AG08396 (cell line): ENCODE measurements at regions not wholly inside any gene's neighbourhood (a gene's known extent, or its start where the extent isn't known, plus 50 kb on each side); places are given as distances from the start of the nearest gene placed in this dataset.

Experiments
- DNase-seq: peaks from one replicate; pipeline ENCODE4 v3.0.0; 2012; ENCODE audit warnings: low spot score, mixed read lengths

DNA sequence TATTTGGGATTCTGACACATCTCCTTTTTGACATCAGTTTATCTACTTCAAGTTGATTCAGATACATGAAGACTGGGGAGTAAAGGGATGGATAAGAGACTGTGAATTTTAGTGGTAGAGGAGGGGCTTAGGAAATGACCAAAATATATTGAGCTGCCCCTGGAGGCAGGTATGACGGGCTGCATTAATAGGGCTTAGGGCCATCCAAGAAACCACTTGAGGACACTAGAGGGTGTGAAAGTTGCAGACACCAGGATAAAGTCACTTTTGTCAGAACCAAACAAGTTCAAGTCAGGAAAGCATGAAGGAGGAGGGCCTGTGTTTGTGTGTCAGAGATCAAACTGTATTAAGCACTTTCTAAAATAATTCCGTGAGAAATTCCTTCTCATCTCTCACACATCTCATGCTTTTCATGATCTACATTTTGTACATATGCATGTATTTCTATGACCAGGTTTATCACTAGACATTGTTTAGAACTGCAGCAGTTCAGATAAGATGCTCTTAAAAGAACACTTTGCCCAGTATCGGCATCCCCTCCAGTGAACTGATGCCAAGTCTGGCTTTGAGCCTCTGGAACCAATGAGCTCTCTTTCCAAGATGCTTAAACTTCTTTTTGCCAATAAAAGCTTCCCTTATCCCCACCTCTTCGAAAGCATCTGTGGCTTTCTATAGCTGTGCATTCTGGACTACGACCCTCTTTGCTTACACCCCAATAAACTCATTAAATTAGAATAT, 136.9 kb downstream of the SLC38A1 start:
- DNase-seq = no peak

DNA sequence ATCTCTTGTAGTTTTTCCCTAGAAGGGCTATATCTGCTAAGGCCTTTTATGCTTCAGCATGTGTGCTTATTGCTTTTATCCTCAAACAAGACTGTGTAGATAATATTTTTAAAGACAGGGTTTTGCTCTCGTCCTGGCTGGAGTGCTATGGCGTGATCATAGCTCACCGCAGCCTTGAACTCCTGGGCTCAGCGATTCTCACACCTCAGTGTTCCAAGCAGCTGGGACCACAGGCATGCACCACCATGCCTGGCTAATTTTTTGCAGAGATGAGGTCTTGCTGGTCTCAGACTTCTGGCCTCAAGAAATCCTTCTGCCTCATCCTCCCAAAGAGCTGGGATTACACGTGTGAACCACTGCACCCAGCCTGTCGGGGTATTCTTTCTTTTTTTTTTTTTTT, 137.3 kb upstream of the SCAF11 start:
- no peak for DNase-seq

GRCh38 chr12:46126050-46126727, 135.8 kb upstream of the SCAF11 start:
- DNase-seq = no peak

DNA sequence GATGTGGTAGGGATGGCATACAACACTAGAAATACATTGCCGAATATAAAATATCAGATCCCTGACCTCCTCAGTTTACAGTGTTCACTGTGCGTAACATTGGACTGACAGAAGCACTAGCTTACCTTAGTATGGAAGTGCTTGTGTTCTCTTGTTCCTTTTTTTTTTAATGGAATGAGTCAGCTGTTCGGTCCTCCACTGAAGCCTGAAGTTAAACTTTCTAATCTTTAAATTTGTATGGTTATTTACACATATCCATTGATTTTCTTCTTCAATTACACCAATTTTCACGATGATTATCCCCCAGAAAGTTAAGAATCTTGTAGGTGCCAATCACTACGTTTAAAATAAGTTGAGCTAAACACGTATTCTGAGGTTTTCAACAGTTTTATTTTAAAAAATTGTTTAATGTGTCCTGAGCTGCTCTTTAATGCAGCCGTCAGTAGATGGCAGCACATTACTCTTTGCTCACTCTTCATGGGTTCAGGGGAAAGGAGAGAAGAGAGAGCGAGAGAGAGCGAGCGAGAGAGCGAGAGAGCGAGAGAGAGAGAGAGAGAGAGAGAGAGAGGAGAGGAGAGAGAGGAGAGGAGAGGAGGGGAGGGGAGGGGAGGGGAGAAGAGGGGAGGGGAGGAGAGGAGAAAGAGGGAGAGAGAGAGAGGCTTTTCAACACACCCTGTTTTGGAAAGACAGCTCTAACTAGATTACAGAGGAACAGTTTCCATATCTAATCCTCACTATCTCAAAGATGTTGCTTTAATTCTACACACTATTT, 134.7 kb upstream of the SCAF11 start:
- DNase-seq = peak; percentile 75

DNA sequence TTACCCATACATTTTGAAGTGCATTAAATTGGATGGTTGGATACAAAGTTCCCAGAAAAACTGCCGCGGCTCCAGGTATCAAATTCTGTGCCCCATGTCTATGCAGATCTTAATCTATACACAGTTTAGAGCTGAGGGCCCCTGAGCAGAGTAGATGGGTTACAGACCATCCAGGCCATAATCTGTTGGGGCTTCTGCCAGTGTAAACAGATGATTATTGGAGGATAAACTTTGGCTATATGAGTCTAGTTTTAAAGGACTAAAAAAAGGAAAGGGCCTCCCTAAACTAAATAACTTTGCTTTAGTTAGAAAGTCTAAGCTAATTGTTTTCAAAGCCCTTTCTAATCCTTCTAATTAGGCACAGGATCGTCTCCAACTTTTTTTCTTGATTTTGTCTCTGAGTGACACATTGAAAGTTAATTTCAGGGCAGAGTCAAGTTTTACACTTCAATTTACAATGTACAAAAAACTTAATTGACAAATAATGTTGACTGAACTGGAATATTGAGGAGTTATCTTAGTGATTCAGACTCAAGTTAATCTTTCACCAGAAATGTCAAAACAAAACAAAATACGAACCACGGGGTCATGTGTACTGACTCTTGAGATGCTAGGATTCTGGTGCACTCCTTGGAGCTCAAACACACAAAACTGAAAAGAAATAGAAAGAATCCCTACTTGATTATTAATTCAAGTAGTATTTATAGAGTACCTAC, 133.9 kb upstream of the SCAF11 start:
- no peak for DNase-seq

DNA sequence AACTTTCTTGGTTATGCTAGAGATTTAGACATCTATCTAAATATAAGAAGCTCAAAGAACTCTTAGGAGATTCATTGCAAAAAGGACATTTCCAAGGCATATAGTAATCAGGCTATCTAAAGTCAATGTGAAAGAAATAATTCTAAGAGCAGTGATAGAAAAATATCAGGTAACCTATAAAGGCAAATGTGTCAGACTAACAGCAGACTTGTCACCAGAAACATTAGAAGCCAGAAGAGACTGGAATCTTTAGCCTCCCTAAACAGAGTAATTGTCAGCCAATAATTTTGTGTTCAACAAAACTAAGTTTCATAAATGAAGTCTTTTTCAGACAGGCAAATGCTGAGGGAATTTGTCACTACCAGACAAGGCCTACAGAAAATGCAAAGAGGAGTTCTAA, 122.0 kb upstream of the SCAF11 start:
- DNase-seq = no peak

DNA sequence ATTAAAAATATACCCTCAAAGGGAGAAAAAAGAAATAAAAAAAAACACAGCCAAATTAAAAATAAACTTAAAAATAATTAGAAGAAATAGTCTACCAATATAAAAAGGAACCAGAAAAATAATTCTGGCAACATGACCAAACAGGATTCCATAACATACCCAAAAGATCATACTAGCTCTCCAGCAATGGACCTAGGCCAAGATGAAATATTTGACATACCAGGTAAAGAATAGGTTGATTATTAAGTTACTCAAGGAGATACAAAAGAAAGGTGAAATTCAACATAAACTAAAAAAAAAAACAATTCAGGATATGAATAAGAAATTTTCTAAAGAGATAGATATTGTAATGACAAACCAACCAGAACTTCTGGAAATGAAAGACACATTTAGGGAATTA, 121.3 kb upstream of the SCAF11 start:
- no peak for DNase-seq

DNA sequence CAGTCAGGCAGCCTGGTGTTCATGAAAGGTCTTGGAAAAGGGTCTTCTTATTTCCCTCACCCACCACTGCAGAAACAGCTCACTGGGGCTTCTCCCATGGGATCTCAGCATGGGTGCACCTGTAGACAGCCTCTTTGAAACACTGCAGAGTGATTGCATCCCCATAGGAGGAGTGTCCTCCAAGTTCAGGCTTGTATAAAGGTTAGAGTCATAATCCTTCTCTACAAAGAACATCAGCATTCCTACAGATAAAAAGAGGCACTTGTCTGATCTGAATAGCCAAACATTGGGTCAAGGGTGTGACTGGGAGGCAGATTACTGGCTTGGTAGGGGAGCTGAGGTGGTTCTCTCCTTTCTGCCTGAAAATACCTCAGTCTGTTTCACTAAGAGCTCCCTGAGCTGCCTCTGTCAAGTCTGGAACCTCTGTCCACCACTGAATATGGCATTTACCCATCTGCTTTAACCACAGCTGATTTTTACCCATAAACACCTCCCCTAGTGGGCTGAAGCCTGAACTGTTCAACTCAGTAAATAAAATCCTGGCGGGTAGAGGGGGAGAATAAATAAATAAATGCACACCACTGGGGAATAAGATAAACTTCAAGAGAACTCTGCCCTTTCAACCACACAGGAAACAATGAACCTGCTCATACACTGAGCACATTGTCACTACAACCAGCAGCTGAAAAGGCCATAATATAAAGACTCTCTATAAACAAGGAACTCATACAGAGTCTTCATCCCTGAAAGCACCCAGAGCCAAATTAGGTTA, 120.7 kb upstream of the SCAF11 start:
- no peak for DNase-seq

GRCh38 chr12:46110223-46110611, 119.8 kb upstream of the SCAF11 start:
- no peak for DNase-seq

- no peak for DNase-seq
Observed at GRCh38 chr12:46109343-46110222, 119.2 kb upstream of the SCAF11 start.

GRCh38 chr12:46108721-46109120, 118.3 kb upstream of the SCAF11 start:
- no peak for DNase-seq

DNA sequence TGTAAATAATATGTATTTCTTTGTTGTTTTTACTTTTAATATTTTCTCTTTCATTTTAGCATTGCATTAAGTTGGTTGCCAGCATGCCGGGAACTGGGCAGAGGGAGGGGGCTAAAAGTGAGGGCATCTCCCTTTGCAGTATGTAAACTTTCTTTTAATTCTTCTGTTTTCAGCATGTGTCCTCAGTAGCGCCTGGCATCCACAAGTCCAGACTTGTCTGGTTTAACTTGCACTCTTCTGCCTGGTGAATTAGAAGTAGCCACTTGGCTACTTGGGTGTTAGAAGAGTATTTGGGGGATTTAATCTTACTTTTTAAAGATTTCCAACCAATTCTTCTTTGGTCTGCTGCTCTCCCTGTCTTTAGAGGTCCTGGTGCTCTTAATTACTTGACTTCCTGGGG, 117.2 kb upstream of the SCAF11 start:
- no peak for DNase-seq

- DNase-seq = no peak
Observed at GRCh38 chr12:46105735-46106134, 115.4 kb upstream of the SCAF11 start.

- DNase-seq = no peak
Observed at GRCh38 chr12:46103559-46104383, 113.4 kb upstream of the SCAF11 start.

DNA sequence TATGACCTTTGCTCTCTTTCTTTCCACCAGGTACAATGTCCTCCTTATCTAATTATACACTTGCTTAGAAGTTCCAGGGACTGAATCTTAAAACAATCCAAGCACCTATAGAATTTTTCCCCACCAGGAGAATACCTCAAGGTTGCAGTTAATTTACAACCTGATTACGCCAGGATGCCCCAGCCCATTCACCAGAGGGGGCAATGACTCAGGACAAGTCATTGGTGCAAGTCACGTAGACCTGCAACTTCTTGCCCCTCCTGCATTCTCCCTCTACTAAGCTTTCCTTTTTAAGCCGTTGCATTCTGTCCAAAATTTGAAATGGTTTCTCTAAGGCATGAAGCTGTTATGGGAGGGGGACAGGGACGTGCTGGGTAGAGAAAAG, 111.1 kb upstream of the SCAF11 start:
- no peak for DNase-seq

- DNase-seq = no peak
Observed at GRCh38 chr12:46100551-46101484, 110.4 kb upstream of the SCAF11 start.

DNA sequence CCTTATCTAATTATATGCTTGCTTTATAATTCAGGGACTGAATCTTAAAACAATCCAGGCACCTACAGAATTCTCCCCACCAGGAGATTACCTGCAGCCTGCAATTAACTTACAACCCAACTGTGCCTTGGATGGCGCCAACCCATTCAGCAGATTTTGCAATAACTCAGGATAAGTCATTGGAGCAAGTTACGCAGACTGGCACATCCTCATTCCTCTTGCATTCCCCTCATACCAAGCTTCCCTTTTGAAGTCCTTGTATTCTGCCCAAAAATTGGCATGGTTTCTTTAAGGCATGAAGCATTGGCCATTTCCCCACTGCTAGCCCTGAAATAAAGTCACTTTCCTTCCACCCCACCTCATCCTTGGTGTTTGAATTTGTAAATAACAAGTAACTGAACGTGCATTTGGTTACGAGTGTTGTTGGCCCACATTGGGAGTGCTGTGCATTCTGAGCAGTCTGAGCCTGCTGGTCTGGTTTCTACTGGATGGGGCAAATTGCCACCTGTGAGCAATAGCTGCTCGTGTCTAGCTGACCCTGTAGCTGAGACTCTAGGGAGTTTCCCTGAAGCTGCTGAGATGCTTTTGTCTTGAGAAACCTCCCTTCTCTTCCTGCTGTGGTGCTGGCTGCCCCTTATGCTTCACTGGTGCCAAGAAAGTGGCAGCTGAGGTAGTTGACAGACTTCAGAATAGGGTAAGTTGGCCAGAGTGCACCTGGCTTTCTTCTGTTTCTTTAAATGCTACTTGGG, 99.2 kb upstream of the SCAF11 start:
- DNase-seq = no peak

DNA sequence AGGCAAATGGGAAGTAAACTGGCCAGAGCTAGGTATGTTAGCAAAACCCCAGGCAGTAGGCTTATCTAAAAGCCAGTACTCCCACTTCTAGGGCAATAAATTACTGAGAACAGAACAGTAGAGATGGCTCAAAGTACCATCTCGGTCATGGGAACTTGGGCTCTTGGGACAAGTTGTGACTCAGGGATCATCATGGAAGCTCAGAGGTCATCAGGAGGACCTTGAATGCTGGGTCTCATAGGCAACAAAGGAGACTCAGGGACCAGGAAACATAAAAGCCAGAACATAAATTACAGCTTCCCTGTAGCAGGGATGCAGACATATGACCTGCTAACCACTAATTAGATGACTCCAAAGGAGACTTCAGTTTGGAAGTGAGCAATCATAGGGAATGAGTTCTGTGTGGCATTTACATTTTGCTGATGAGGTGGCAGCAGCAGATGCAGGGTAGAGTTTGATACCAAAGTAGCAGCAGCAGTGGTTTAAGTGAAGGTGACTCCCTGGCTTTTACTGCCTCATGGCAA, 97.6 kb upstream of the SCAF11 start:
- no peak for DNase-seq
